Activated CD8-positive, alpha-beta T cell treated with anti-CD3 and anti-CD28 coated beads for 36 hours (primary cell): ENCODE measurements at regions not wholly inside any gene's neighbourhood (a gene's known extent, or its start where the extent isn't known, plus 50 kb on each side); places are given as distances from the start of the nearest gene placed in this dataset.
"Not testable (repeated sequence)": the region's sequence is repeated elsewhere in the genome, so short reads cannot be mapped to it uniquely, and the experiment has no call there.

Experiments used
- ATAC-seq: fragments of 200-7000 bp; cut with Tn5 transposase; one replicate; pipeline ENCODE4 v1.10.0; 2021; ENCODE audit warnings: mild to moderate bottlenecking, moderate library complexity
- CTCF ChIA-PET: fragments of 350-600 bp; sonication (Branson Sonifier 250); formaldehyde crosslinking; loops from one replicate; lab custom pipeline; 2021; ENCODE audit warnings: antibody characterized with exemption; lab: Charles Lee
- POLR2A ChIA-PET: fragments of 350-600 bp; sonication (Branson Sonifier 250); formaldehyde crosslinking; loops from one replicate; lab custom pipeline; 2021; ENCODE audit warnings: antibody characterized with exemption; lab: Charles Lee
- DNase-seq: peaks from one replicate; pipeline ENCODE4 v3.0.0-alpha.2; 2020
- H3K27ac Mint-ChIP-seq: one replicate; pipeline ENCODE4 v1.8.0; 2021; ENCODE audit warnings: mild to moderate bottlenecking, mixed read lengths
- H3K27me3 Mint-ChIP-seq: one replicate; pipeline ENCODE4 v1.8.0; 2021; ENCODE audit warnings: mixed read lengths
- H3K36me3 Mint-ChIP-seq: one replicate; pipeline ENCODE4 v1.8.0; 2021; ENCODE audit warnings: low read depth, mixed read lengths
- H3K4me1 Mint-ChIP-seq: one replicate; pipeline ENCODE4 v1.8.0; 2021; ENCODE audit warnings: low read depth, mixed read lengths
- H3K4me3 Mint-ChIP-seq: one replicate; pipeline ENCODE4 v1.8.0; 2021; ENCODE audit warnings: mild to moderate bottlenecking, moderate library complexity, mixed read lengths
- H3K9me3 Mint-ChIP-seq: one replicate; pipeline ENCODE4 v1.8.0; 2021; ENCODE audit warnings: mixed read lengths
- intact Hi-C: fragments of 100-400 bp; cut with micrococcal nuclease; formaldehyde crosslinking; loops from one replicate; pipeline ENCODE4 v1.10.0; 2022
- TF ChIP-seq, protein P1 (sequence below): fragments of 200-600 bp; IDR thresholded peaks from one replicate; pipeline ENCODE4 v1.8.0; 2022; ENCODE audit warnings: antibody characterized with exemption, mild to moderate bottlenecking

GRCh38 chr6:27547157-27548075 is 74.5 kb upstream of the ZNF184 start:
- ChIA-PET CTCF (no interaction called here), POLR2A (no interaction called here)
- ATAC-seq (peak; percentile 50), DNase-seq (peak; percentile 70)
- peaks cover 78% of the 10 kb centered on the region for H3K27me3 Mint-ChIP-seq
- intact Hi-C loops, result loop anchor here (5.0 kb wide), 1 partner anchor 45 kb away; no protein-coding TSS in a partner anchor
- peaks cover 4% of the 10 kb centered on the region for H3K36me3 Mint-ChIP-seq
- peaks cover 15% of the 10 kb centered on the region for H3K4me1 Mint-ChIP-seq
- no peak overlapping the region for H3K27ac Mint-ChIP-seq
- H3K9me3 Mint-ChIP-seq, result peaks cover 23% of the 10 kb centered on the region
- TF ChIP-seq, protein P1, sequence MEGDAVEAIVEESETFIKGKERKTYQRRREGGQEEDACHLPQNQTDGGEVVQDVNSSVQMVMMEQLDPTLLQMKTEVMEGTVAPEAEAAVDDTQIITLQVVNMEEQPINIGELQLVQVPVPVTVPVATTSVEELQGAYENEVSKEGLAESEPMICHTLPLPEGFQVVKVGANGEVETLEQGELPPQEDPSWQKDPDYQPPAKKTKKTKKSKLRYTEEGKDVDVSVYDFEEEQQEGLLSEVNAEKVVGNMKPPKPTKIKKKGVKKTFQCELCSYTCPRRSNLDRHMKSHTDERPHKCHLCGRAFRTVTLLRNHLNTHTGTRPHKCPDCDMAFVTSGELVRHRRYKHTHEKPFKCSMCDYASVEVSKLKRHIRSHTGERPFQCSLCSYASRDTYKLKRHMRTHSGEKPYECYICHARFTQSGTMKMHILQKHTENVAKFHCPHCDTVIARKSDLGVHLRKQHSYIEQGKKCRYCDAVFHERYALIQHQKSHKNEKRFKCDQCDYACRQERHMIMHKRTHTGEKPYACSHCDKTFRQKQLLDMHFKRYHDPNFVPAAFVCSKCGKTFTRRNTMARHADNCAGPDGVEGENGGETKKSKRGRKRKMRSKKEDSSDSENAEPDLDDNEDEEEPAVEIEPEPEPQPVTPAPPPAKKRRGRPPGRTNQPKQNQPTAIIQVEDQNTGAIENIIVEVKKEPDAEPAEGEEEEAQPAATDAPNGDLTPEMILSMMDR, result no peak
- peak overlapping the region; percentile 46 for H3K4me3 Mint-ChIP-seq

- ATAC-seq (no peak), DNase-seq (no peak)
- intact Hi-C loops, result loop anchor here (5.0 kb wide), 1 partner anchor 46 kb away; no protein-coding TSS in a partner anchor
- peaks cover 84% of the 10 kb centered on the region for H3K27me3 Mint-ChIP-seq
- peaks cover 4% of the 10 kb centered on the region for H3K36me3 Mint-ChIP-seq
- no peak overlapping the region for H3K4me3 Mint-ChIP-seq
- H3K4me1 Mint-ChIP-seq, result peaks cover 15% of the 10 kb centered on the region
- CTCF ChIA-PET, result no interaction called here
- POLR2A ChIA-PET, result no interaction called here
- H3K9me3 Mint-ChIP-seq, result peaks cover 23% of the 10 kb centered on the region
- no peak overlapping the region for H3K27ac Mint-ChIP-seq
- TF ChIP-seq, protein P1, result no peak
Observed at GRCh38 chr6:27546522-27546921, 73.6 kb upstream of the ZNF184 start.

- ATAC-seq (peak; percentile 76), DNase-seq (peak; percentile 74)
- Mint-ChIP-seq H3K4me3 (peak overlapping the region; percentile 71), H3K36me3 (peaks cover 4% of the 10 kb centered on the region), H3K27ac (no peak overlapping the region), H3K4me1 (peaks cover 15% of the 10 kb centered on the region), H3K9me3 (peaks cover 23% of the 10 kb centered on the region), H3K27me3 (peaks cover 82% of the 10 kb centered on the region)
- TF ChIP-seq, protein P1, result no peak
- ChIA-PET POLR2A (interaction anchor here (0.9 kb wide), 1 partner anchor 156 kb away, joined by 4 read pairs; no protein-coding TSS in a partner anchor), CTCF (interaction anchor here (1.6 kb wide), 1 partner anchor 27 kb away, joined by 7 read pairs; no protein-coding TSS in a partner anchor)
- intact Hi-C loops, result loop anchor here (5.0 kb wide), 1 partner anchor 47 kb away; no protein-coding TSS in a partner anchor
Observed at GRCh38 chr6:27545271-27546046, 72.6 kb upstream of the ZNF184 start.

- Mint-ChIP-seq H3K36me3 (peaks cover 4% of the 10 kb centered on the region), H3K9me3 (peaks cover 23% of the 10 kb centered on the region), H3K4me1 (peaks cover 15% of the 10 kb centered on the region), H3K27me3 (peaks cover 80% of the 10 kb centered on the region), H3K27ac (no peak overlapping the region), H3K4me3 (peak overlapping the region; percentile 71)
- no peak for ATAC-seq
- TF ChIP-seq, protein P1, result no peak
- CTCF ChIA-PET, result interaction anchor here (1.6 kb wide), 1 partner anchor 26 kb away, joined by 7 read pairs; no protein-coding TSS in a partner anchor
- intact Hi-C loops, result loop anchor here (5.0 kb wide), 1 partner anchor 48 kb away; no protein-coding TSS in a partner anchor
- no peak for DNase-seq
- POLR2A ChIA-PET, result interaction anchor here (0.9 kb wide), 1 partner anchor 157 kb away, joined by 4 read pairs; no protein-coding TSS in a partner anchor
Observed at GRCh38 chr6:27544612-27545260, 71.8 kb upstream of the ZNF184 start.

GRCh38 chr6:27544135-27544534 is 71.2 kb upstream of the ZNF184 start:
- intact Hi-C loops, DNase-seq, H3K36me3 Mint-ChIP-seq, ATAC-seq, POLR2A ChIA-PET, H3K27ac Mint-ChIP-seq: not testable (repeated sequence)
- CTCF ChIA-PET, result interaction anchor here (1.0 to 1.6 kb wide), 2 partner anchors 25 kb away, joined by 3 to 7 read pairs; no protein-coding TSS in a partner anchor
- Mint-ChIP-seq H3K4me3 (peak overlapping the region; percentile 71), H3K9me3 (peaks cover 21% of the 10 kb centered on the region), H3K27me3 (peaks cover 79% of the 10 kb centered on the region), H3K4me1 (peaks cover 15% of the 10 kb centered on the region)
